ENCODE measurements at regions not wholly inside any gene's neighbourhood (a gene's known extent, or its start where the extent isn't known, plus 50 kb on each side); places are given as distances from the start of the nearest gene placed in this dataset.

- TF ChIP-seq CTCF (IDR thresholded peaks at IDR 0.05) (no peak), POLR2AphosphoS5 (IDR thresholded peaks at IDR 0.05) (no peak), POLR2A (IDR thresholded peaks at IDR 0.05) (no peak), EP300 (IDR thresholded peaks at IDR 0.05; ENCODE audit: low read depth) (no peak)
These were observed 218.1 kb upstream of the MGAT5 start for GRCh38 chr2:134035605-134036370.
